ENCODE measurements at regions not wholly inside any gene's neighbourhood (a gene's known extent, or its start where the extent isn't known, plus 50 kb on each side); places are given as distances from the start of the nearest gene placed in this dataset.

DNA sequence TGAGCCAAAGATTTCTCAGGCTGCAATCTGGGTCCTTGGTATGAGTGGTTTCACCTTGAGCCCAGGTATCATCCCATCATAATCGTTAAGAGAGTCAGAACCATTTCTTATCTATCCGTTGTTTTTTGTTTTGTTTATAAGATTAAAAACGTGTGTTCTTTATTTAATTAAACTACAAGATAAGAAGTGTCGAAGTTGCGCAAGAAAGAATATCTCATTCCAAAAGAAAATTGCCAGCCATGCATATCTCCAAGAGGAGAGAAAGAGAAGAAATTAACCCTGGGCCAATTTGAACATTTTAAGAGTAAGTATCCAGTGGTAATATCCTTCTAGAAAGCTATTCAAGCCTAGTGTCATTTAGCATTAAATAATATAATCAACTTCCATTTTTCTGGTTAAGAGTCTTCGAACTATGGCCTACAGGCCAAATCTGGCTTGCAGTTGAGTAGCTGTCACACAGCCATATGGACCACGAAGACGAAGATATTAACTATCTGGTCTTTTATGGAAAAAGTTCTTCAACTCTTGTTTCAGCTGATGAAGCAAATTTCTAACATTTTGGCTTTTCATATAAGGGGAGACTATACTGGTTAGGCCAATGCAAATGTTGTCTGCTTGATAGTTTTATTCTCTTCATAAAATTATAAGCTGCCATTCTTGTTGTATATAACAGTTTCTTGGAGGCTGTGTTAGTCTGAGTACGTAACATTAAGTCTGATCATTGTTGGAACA lies 576.4 kb downstream of the REEP3 start:
- Mint-ChIP-seq H3K4me1 (ENCODE audit: low read depth, unreplicated experiment) (no peaks in the 10 kb centered on the region), H3K9me3 (ENCODE audit: low read depth, unreplicated experiment) (no peaks in the 10 kb centered on the region), H3K4me3 (ENCODE audit: low read depth, unreplicated experiment) (no peak overlapping the region), H3K27ac (ENCODE audit: unreplicated experiment) (no peak overlapping the region), H3K36me3 (ENCODE audit: insufficient read depth, unreplicated experiment) (no peaks in the 10 kb centered on the region), H3K27me3 (ENCODE audit: unreplicated experiment) (no peaks in the 10 kb centered on the region)
- CTCF ChIA-PET, result interaction anchor here (0.5 kb wide), 1 partner anchor 1178 kb away, joined by 3 read pairs; no protein-coding TSS in a partner anchor
- no TSS peak for BruUV-seq (replicated peaks)
- no peak for DNase-seq
- intact Hi-C loops (cut with micrococcal nuclease; ENCODE audit: unreplicated experiment), result loop anchor here (10.0 kb wide), 1 partner anchor 877 kb away; no protein-coding TSS in a partner anchor
- TF ChIP-seq, protein P1, sequence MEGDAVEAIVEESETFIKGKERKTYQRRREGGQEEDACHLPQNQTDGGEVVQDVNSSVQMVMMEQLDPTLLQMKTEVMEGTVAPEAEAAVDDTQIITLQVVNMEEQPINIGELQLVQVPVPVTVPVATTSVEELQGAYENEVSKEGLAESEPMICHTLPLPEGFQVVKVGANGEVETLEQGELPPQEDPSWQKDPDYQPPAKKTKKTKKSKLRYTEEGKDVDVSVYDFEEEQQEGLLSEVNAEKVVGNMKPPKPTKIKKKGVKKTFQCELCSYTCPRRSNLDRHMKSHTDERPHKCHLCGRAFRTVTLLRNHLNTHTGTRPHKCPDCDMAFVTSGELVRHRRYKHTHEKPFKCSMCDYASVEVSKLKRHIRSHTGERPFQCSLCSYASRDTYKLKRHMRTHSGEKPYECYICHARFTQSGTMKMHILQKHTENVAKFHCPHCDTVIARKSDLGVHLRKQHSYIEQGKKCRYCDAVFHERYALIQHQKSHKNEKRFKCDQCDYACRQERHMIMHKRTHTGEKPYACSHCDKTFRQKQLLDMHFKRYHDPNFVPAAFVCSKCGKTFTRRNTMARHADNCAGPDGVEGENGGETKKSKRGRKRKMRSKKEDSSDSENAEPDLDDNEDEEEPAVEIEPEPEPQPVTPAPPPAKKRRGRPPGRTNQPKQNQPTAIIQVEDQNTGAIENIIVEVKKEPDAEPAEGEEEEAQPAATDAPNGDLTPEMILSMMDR (IDR thresholded peaks at IDR 0.05; ENCODE audit: unreplicated experiment), result no peak

DNA sequence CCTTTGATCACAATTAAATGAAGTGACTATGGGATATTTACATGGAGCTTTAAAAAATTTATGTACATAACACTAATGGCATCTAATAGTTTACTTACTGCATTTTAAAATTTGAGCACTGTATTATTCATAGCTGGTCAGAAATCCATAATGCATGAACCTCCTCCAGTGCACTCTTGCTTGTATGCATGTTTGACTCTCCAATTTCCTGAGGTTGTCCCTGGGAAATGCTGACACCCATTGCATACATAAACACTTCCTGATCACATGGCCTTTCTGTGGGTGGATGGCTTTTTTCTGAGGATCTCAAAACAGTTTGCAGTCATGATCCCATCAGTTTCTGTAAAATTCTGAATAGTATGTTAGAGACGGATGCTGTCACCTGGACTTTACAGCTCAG lies 577.8 kb downstream of the REEP3 start:
- intact Hi-C loops (cut with micrococcal nuclease; ENCODE audit: unreplicated experiment), result loop anchor here (10.0 kb wide), 1 partner anchor 876 kb away; no protein-coding TSS in a partner anchor
- Mint-ChIP-seq H3K27me3 (ENCODE audit: unreplicated experiment) (no peaks in the 10 kb centered on the region), H3K9me3 (ENCODE audit: low read depth, unreplicated experiment) (no peaks in the 10 kb centered on the region), H3K36me3 (ENCODE audit: insufficient read depth, unreplicated experiment) (no peaks in the 10 kb centered on the region), H3K4me1 (ENCODE audit: low read depth, unreplicated experiment) (no peaks in the 10 kb centered on the region), H3K4me3 (ENCODE audit: low read depth, unreplicated experiment) (no peak overlapping the region), H3K27ac (ENCODE audit: unreplicated experiment) (no peak overlapping the region)
- TF ChIP-seq, protein P1 (IDR thresholded peaks at IDR 0.05; ENCODE audit: unreplicated experiment), result no peak
- DNase-seq, result no peak
- no TSS peak for BruUV-seq (replicated peaks)
- CTCF ChIA-PET, result no interaction called here

DNA sequence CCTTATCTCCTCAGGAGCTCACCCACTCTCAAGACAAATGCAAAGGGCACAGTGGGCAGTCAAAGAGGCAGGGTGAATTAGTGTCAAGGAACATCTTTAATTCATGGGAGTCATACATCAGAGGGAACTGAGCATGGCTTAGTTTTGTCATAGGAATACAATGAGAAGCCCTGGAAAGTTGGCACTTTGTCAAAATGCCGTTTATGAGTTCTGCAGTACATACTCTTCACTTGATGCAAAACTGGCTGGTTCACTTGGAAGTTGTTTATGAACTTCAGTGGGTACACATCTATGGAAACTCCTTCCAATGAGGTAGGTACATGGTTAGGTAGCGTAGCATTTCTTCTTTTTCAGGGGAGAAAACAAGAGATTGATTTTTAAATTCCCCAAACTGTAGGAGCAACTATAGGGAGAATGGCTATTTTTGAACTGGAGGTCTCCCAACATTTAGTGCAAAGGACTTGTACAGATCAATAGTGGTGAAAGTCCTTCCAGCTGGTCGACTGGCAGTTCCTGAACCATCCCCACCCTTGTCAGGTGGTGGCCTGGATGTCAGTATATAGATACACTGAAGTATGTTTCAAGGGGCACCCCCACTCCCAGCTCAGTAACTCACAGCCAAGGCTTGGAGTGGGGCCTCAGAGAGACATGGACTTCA lies 580.5 kb downstream of the REEP3 start:
- Mint-ChIP-seq H3K4me3 (ENCODE audit: low read depth, unreplicated experiment) (no peak overlapping the region), H3K9me3 (ENCODE audit: low read depth, unreplicated experiment) (no peaks in the 10 kb centered on the region), H3K27ac (ENCODE audit: unreplicated experiment) (no peak overlapping the region), H3K36me3 (ENCODE audit: insufficient read depth, unreplicated experiment) (no peaks in the 10 kb centered on the region), H3K27me3 (ENCODE audit: unreplicated experiment) (no peaks in the 10 kb centered on the region), H3K4me1 (ENCODE audit: low read depth, unreplicated experiment) (no peaks in the 10 kb centered on the region)
- no TSS peak for BruUV-seq (replicated peaks)
- intact Hi-C loops (cut with micrococcal nuclease; ENCODE audit: unreplicated experiment), result no loop called here
- CTCF ChIA-PET, result no interaction called here
- TF ChIP-seq, protein P1 (IDR thresholded peaks at IDR 0.05; ENCODE audit: unreplicated experiment), result no peak
- DNase-seq, result no peak

DNA sequence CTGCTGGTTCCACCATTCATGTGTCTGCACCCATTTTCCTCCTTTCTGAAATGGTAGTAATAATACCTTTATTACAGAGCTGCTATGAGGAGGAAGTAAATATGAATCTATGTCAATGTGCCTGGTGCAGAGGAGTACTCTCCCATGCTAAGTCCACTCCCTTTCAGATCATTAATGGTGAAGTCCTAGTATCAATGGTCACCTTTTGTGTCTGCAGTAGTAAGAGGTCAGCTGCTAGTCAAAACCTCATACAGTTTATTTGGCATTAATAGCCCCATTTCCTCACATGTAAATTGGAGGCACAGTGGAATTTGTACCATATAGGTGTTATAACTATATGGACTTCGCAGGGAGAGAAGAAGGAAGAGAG lies 581.0 kb downstream of the REEP3 start:
- no TSS peak for BruUV-seq (replicated peaks)
- Mint-ChIP-seq H3K27ac (ENCODE audit: unreplicated experiment) (no peak overlapping the region), H3K4me3 (ENCODE audit: low read depth, unreplicated experiment) (no peak overlapping the region), H3K9me3 (ENCODE audit: low read depth, unreplicated experiment) (no peaks in the 10 kb centered on the region), H3K27me3 (ENCODE audit: unreplicated experiment) (no peaks in the 10 kb centered on the region), H3K4me1 (ENCODE audit: low read depth, unreplicated experiment) (no peaks in the 10 kb centered on the region), H3K36me3 (ENCODE audit: insufficient read depth, unreplicated experiment) (no peaks in the 10 kb centered on the region)
- intact Hi-C loops (cut with micrococcal nuclease; ENCODE audit: unreplicated experiment), result no loop called here
- CTCF ChIA-PET, result no interaction called here
- no peak for DNase-seq
- TF ChIP-seq, protein P1 (IDR thresholded peaks at IDR 0.05; ENCODE audit: unreplicated experiment), result no peak
